Thyroid gland (tissue), 4 donors: ENCODE measurements at regions not wholly inside any gene's neighbourhood (a gene's known extent, or its start where the extent isn't known, plus 50 kb on each side); places are given as distances from the start of the nearest gene placed in this dataset.

ENCODE experiments used
- POLR2A ChIP-seq, 2 donors: fragments of 450-650 bp; IDR thresholded peaks; one replicate each; pipeline ENCODE4 v1.6.1; 2017; ENCODE audit warnings: antibody characterized with exemption in 2 of 2, mild to moderate bottlenecking in 2 of 2, moderate library complexity in 1 of 2
- TF ChIP-seq, protein P1 (sequence below), 6 experiments: fragments of 200-600 bp in 3 of 6; fragments of 450-650 bp in 3 of 6; sonication (generic) in 3 of 6; IDR thresholded peaks; one replicate each; pipeline ENCODE4 v1.5.1; 2016 to 2019; ENCODE audit warnings: antibody characterized with exemption in 6 of 6, mild to moderate bottlenecking in 2 of 6, inconsistent platforms in 1 of 6, moderate library complexity in 1 of 6

- TF ChIP-seq, protein P1, sequence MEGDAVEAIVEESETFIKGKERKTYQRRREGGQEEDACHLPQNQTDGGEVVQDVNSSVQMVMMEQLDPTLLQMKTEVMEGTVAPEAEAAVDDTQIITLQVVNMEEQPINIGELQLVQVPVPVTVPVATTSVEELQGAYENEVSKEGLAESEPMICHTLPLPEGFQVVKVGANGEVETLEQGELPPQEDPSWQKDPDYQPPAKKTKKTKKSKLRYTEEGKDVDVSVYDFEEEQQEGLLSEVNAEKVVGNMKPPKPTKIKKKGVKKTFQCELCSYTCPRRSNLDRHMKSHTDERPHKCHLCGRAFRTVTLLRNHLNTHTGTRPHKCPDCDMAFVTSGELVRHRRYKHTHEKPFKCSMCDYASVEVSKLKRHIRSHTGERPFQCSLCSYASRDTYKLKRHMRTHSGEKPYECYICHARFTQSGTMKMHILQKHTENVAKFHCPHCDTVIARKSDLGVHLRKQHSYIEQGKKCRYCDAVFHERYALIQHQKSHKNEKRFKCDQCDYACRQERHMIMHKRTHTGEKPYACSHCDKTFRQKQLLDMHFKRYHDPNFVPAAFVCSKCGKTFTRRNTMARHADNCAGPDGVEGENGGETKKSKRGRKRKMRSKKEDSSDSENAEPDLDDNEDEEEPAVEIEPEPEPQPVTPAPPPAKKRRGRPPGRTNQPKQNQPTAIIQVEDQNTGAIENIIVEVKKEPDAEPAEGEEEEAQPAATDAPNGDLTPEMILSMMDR (IDR thresholded peaks at IDR 0.05) = no peak
- no peak for TF ChIP-seq POLR2A (IDR thresholded peaks at IDR 0.05)
Observed at GRCh38 chr10:44118500-44118899, 266.4 kb downstream of the CXCL12 start.
